ENCODE measurements at regions not wholly inside any gene's neighbourhood (a gene's known extent, or its start where the extent isn't known, plus 50 kb on each side); places are given as distances from the start of the nearest gene placed in this dataset.

- Histone ChIP-seq H3K36me3 (ENCODE audit: control insufficient read depth, insufficient read depth, low read length) (no peaks in the 10 kb centered on the region), H3K9ac (ENCODE audit: low read length) (no peak overlapping the region), H3K4me1 (ENCODE audit: control insufficient read depth, insufficient read depth, low read length) (no peaks in the 10 kb centered on the region), H3K27ac (ENCODE audit: low read depth, low read length) (no peak overlapping the region), H3K4me3 (ENCODE audit: low read depth, low read length) (no peak overlapping the region), H3K9me3 (ENCODE audit: control insufficient read depth, insufficient read depth, low read depth, low read length) (peaks cover 5% of the 10 kb centered on the region), H3K27me3 (ENCODE audit: control insufficient read depth, insufficient read depth, low read length) (no peaks in the 10 kb centered on the region)
Measured at GRCh38 chr2:205914213-205915129, 171.5 kb downstream of the INO80D start.

DNA sequence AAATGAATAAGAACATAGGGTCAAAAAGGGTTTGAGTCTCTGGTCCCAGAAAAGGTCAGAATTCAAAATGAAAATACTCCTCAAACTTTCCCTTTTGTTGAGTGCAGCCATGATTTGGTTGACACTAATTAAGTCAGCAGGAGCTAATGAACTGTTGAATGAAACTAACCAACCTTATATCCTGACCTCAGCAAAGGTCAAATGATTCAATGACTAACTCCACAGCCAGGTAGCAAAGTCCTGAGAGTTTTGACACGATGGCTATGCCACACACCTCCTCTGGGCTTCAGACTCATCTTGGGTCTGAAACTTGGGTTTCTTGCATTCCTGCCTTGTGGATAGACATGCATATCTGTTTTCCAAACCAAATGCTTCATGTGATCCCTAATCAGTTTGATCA is 172.3 kb downstream of the INO80D start:
- peaks cover 5% of the 10 kb centered on the region for H3K9me3 ChIP-seq (ENCODE audit: control insufficient read depth, insufficient read depth, low read depth, low read length)
- H3K9ac ChIP-seq (ENCODE audit: low read length), result no peak overlapping the region
- no peaks in the 10 kb centered on the region for H3K4me1 ChIP-seq (ENCODE audit: control insufficient read depth, insufficient read depth, low read length)
- H3K27me3 ChIP-seq (ENCODE audit: control insufficient read depth, insufficient read depth, low read length), result no peaks in the 10 kb centered on the region
- H3K4me3 ChIP-seq (ENCODE audit: low read depth, low read length), result no peak overlapping the region
- no peak overlapping the region for H3K27ac ChIP-seq (ENCODE audit: low read depth, low read length)
- H3K36me3 ChIP-seq (ENCODE audit: control insufficient read depth, insufficient read depth, low read length), result no peaks in the 10 kb centered on the region

- Histone ChIP-seq H3K36me3 (ENCODE audit: control insufficient read depth, insufficient read depth, low read length) (no peaks in the 10 kb centered on the region), H3K9me3 (ENCODE audit: control insufficient read depth, insufficient read depth, low read depth, low read length) (peaks cover 5% of the 10 kb centered on the region; the same call in 1 of the 2 replicates), H3K9ac (ENCODE audit: low read length) (no peak overlapping the region), H3K27ac (ENCODE audit: low read depth, low read length) (no peak overlapping the region), H3K27me3 (ENCODE audit: control insufficient read depth, insufficient read depth, low read length) (no peaks in the 10 kb centered on the region), H3K4me3 (ENCODE audit: low read depth, low read length) (no peak overlapping the region), H3K4me1 (ENCODE audit: control insufficient read depth, insufficient read depth, low read length) (no peaks in the 10 kb centered on the region)
Measured at GRCh38 chr2:205911306-205911705, 174.7 kb downstream of the INO80D start.

- peaks cover 5% of the 10 kb centered on the region; the same call in 1 of the 2 replicates for H3K9me3 ChIP-seq (ENCODE audit: control insufficient read depth, insufficient read depth, low read depth, low read length)
- no peaks in the 10 kb centered on the region for H3K4me1 ChIP-seq (ENCODE audit: control insufficient read depth, insufficient read depth, low read length)
- no peaks in the 10 kb centered on the region for H3K36me3 ChIP-seq (ENCODE audit: control insufficient read depth, insufficient read depth, low read length)
- H3K27ac ChIP-seq (ENCODE audit: low read depth, low read length), result no peak overlapping the region
- no peaks in the 10 kb centered on the region for H3K27me3 ChIP-seq (ENCODE audit: control insufficient read depth, insufficient read depth, low read length)
- H3K9ac ChIP-seq (ENCODE audit: low read length), result no peak overlapping the region
- no peak overlapping the region for H3K4me3 ChIP-seq (ENCODE audit: low read depth, low read length)
Measured at GRCh38 chr2:205909184-205909572, 176.8 kb downstream of the INO80D start.

DNA sequence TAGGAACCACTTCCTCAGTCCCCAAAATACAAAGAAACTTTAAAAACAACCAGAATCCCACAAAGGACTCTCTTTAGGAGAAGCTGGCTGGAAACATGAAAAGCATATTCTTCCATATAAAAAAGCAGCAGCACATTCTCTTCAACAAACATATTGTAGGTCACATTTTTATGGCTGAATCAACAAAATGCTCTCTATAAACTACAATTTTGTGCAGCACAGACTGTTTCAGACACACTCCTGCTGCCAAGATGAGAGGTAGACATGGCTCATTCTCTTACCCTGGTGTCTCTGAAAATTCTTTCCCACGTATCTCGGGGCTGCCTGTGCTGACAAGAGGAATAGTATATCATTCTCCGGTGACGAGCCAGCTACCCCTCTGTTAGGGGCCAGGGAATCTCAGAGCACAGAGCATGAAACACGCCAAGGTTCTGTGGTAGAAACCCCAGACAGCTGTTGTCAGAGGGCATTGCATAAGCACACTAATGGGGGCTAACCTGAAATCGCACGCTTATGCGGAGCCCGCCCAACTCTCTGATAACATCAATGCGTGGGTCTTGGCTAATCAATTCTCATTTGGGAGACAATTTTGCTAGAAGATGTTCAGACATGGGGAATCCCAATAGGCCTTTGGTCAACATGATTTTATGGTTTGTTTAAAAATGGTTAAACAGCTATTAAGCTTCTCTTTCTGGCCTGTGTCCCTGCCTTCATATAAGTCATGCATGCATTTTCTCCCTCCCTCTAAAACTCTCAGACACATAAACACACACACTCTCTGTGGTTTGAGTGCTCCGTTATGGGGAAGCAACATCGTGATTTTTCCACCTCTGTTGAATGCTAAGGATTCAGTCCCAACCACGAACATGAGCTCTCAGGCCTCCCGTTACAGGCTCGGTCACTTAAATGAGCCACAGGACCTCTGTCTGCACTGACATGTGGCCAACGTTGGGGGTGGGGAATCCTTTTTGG is 177.5 kb downstream of the INO80D start:
- no peaks in the 10 kb centered on the region for H3K36me3 ChIP-seq (ENCODE audit: control insufficient read depth, insufficient read depth, low read length)
- no peaks in the 10 kb centered on the region for H3K4me1 ChIP-seq (ENCODE audit: control insufficient read depth, insufficient read depth, low read length)
- H3K27me3 ChIP-seq (ENCODE audit: control insufficient read depth, insufficient read depth, low read length), result no peaks in the 10 kb centered on the region
- no peak overlapping the region for H3K9ac ChIP-seq (ENCODE audit: low read length)
- H3K4me3 ChIP-seq (ENCODE audit: low read depth, low read length), result no peak overlapping the region
- H3K27ac ChIP-seq (ENCODE audit: low read depth, low read length), result no peak overlapping the region
- H3K9me3 ChIP-seq (ENCODE audit: control insufficient read depth, insufficient read depth, low read depth, low read length), result peaks cover 5% of the 10 kb centered on the region; the same call in 1 of the 2 replicates

DNA sequence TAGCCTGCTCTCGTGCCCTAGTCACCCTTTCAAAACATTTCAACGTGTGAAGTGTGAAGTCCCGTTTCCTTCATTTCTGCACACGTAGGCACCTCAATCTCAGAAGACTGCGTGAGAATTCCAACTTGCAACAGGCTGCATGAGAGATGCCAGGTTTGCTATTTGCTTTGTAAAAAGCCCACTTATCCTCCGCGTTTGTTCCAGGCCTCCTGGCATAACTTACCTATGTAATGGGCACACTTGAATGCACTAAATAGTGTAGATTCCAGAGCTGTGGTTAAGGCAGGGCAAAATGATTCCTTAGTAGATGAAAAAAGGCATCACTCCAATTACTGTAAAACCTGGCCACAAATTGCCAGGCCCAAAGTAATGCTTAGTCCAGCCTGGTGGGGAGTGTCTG is 179.6 kb downstream of the INO80D start:
- H3K27me3 ChIP-seq (ENCODE audit: control insufficient read depth, insufficient read depth, low read length), result no peaks in the 10 kb centered on the region
- no peak overlapping the region for H3K27ac ChIP-seq (ENCODE audit: low read depth, low read length)

GRCh38 chr2:205905576-205905975 is 180.4 kb downstream of the INO80D start:
- Histone ChIP-seq H3K27me3 (ENCODE audit: control insufficient read depth, insufficient read depth, low read length) (no peaks in the 10 kb centered on the region), H3K9me3 (ENCODE audit: control insufficient read depth, insufficient read depth, low read depth, low read length) (peaks cover 5% of the 10 kb centered on the region; the same call in 1 of the 2 replicates), H3K9ac (ENCODE audit: low read length) (no peak overlapping the region), H3K4me1 (ENCODE audit: control insufficient read depth, insufficient read depth, low read length) (no peaks in the 10 kb centered on the region), H3K27ac (ENCODE audit: low read depth, low read length) (no peak overlapping the region), H3K36me3 (ENCODE audit: control insufficient read depth, insufficient read depth, low read length) (no peaks in the 10 kb centered on the region), H3K4me3 (ENCODE audit: low read depth, low read length) (no peak overlapping the region)

More for the DNA sequence above, 179.6 kb downstream of the INO80D start:
- no peaks in the 10 kb centered on the region for H3K4me1 ChIP-seq (ENCODE audit: control insufficient read depth, insufficient read depth, low read length)
- H3K4me3 ChIP-seq (ENCODE audit: low read depth, low read length), result no peak overlapping the region
- peaks cover 5% of the 10 kb centered on the region; the same call in 1 of the 2 replicates for H3K9me3 ChIP-seq (ENCODE audit: control insufficient read depth, insufficient read depth, low read depth, low read length)
- H3K9ac ChIP-seq (ENCODE audit: low read length), result no peak overlapping the region
- H3K36me3 ChIP-seq (ENCODE audit: control insufficient read depth, insufficient read depth, low read length), result no peaks in the 10 kb centered on the region

DNA sequence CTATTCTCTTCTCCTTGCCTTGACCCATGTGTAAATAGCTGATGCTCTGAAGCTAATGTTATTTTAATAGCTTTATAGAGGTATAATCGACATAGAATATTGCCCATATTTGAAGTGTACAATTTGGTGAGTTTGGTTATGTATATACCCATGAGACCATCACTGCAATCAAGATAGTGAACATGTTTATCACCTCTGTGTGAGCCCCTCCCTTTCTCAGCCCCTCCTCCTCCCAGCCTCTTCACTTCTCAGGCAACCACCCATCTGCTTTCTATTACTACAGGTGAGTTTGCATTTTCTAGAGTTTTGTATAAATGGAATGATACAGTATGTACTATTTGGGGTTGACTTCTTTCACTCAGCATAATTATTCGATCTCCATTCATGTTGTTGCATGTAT is 181.1 kb downstream of the INO80D start:
- H3K27me3 ChIP-seq (ENCODE audit: control insufficient read depth, insufficient read depth, low read length), result no peaks in the 10 kb centered on the region
- peaks cover 5% of the 10 kb centered on the region; the same call in 1 of the 2 replicates for H3K9me3 ChIP-seq (ENCODE audit: control insufficient read depth, insufficient read depth, low read depth, low read length)
- H3K4me1 ChIP-seq (ENCODE audit: control insufficient read depth, insufficient read depth, low read length), result no peaks in the 10 kb centered on the region
- no peaks in the 10 kb centered on the region for H3K36me3 ChIP-seq (ENCODE audit: control insufficient read depth, insufficient read depth, low read length)
- H3K9ac ChIP-seq (ENCODE audit: low read length), result no peak overlapping the region
- no peak overlapping the region for H3K27ac ChIP-seq (ENCODE audit: low read depth, low read length)
- H3K4me3 ChIP-seq (ENCODE audit: low read depth, low read length), result no peak overlapping the region

GRCh38 chr2:205903549-205904129 is 182.3 kb downstream of the INO80D start:
- Histone ChIP-seq H3K27ac (ENCODE audit: low read depth, low read length) (no peak overlapping the region), H3K9me3 (ENCODE audit: control insufficient read depth, insufficient read depth, low read depth, low read length) (peaks cover 5% of the 10 kb centered on the region; the same call in 1 of the 2 replicates), H3K36me3 (ENCODE audit: control insufficient read depth, insufficient read depth, low read length) (no peaks in the 10 kb centered on the region), H3K4me3 (ENCODE audit: low read depth, low read length) (no peak overlapping the region), H3K9ac (ENCODE audit: low read length) (no peak overlapping the region), H3K4me1 (ENCODE audit: control insufficient read depth, insufficient read depth, low read length) (no peaks in the 10 kb centered on the region), H3K27me3 (ENCODE audit: control insufficient read depth, insufficient read depth, low read length) (no peaks in the 10 kb centered on the region)

- H3K27ac ChIP-seq (ENCODE audit: low read depth, low read length), result no peak overlapping the region
- H3K9me3 ChIP-seq (ENCODE audit: control insufficient read depth, insufficient read depth, low read depth, low read length), result peaks cover 4% of the 10 kb centered on the region; the same call in 1 of the 2 replicates
- no peak overlapping the region for H3K9ac ChIP-seq (ENCODE audit: low read length)
- no peaks in the 10 kb centered on the region for H3K4me1 ChIP-seq (ENCODE audit: control insufficient read depth, insufficient read depth, low read length)
- no peaks in the 10 kb centered on the region for H3K36me3 ChIP-seq (ENCODE audit: control insufficient read depth, insufficient read depth, low read length)
- H3K27me3 ChIP-seq (ENCODE audit: control insufficient read depth, insufficient read depth, low read length), result no peaks in the 10 kb centered on the region
- no peak overlapping the region for H3K4me3 ChIP-seq (ENCODE audit: low read depth, low read length)
Measured at GRCh38 chr2:205902900-205903237, 183.1 kb downstream of the INO80D start.

All from HUES6 (cell line).